ENCODE measurements at regions not wholly inside any gene's neighbourhood (a gene's known extent, or its start where the extent isn't known, plus 50 kb on each side); places are given as distances from the start of the nearest gene placed in this dataset.

DNA sequence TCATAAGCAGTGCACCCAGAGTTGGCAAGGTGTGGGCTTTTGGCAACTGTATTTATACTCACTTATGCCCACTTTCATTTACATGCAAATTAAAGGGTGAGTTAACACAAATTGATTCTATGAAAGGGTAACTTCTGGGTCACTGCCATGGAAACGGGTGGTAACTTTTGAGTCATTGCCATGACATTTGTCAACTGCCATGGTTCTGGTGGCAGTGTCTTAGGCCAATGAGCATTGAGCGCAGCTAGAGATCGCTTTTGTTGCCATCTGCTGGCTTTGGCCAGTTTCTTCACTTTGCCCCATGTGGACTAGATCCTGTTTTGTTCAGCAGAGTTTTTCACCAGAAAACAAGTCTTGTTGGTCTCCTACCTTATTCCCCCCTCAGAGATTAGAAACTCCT, 170.8 kb upstream of the NUDT6 start:
- no peak for TF ChIP-seq POLR2A (IDR thresholded peaks at IDR 0.05; ENCODE audit: low read depth, low read length)
- TF ChIP-seq, protein P1, sequence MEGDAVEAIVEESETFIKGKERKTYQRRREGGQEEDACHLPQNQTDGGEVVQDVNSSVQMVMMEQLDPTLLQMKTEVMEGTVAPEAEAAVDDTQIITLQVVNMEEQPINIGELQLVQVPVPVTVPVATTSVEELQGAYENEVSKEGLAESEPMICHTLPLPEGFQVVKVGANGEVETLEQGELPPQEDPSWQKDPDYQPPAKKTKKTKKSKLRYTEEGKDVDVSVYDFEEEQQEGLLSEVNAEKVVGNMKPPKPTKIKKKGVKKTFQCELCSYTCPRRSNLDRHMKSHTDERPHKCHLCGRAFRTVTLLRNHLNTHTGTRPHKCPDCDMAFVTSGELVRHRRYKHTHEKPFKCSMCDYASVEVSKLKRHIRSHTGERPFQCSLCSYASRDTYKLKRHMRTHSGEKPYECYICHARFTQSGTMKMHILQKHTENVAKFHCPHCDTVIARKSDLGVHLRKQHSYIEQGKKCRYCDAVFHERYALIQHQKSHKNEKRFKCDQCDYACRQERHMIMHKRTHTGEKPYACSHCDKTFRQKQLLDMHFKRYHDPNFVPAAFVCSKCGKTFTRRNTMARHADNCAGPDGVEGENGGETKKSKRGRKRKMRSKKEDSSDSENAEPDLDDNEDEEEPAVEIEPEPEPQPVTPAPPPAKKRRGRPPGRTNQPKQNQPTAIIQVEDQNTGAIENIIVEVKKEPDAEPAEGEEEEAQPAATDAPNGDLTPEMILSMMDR (conservative IDR thresholded peaks at IDR 0.05; ENCODE audit: low read depth, low read length) = no peak
- no peak for TF ChIP-seq FOS (IDR thresholded peaks at IDR 0.05; ENCODE audit: low read depth, low read length)
- no peak for TF ChIP-seq CEBPB (IDR thresholded peaks at IDR 0.05; ENCODE audit: low read depth, low read length)
- TF ChIP-seq MAZ (IDR thresholded peaks at IDR 0.05; ENCODE audit: borderline replicate concordance, low read depth, low read length) = no peak
